Uterus (tissue), 3 donors: ENCODE measurements at regions not wholly inside any gene's neighbourhood (a gene's known extent, or its start where the extent isn't known, plus 50 kb on each side); places are given as distances from the start of the nearest gene placed in this dataset.

ENCODE experiments used
- DNase-seq, 2 donors: peaks; one replicate each; pipeline ENCODE4 v3.0.0-alpha.2; 2019 to 2020
- H3K27ac ChIP-seq, 2 donors: fragments of 200-600 bp; sonication (generic); 1 replicate in 1 of 2; 2 replicates in 1 of 2; pipeline ENCODE4 v1.5.1; 2016 to 2018
- H3K27me3 ChIP-seq, 2 donors: fragments of 200-600 bp; sonication (generic); one replicate each; pipeline ENCODE4 v1.5.1; 2018 to 2019; ENCODE audit warnings: control low read depth in 1 of 2
- H3K36me3 ChIP-seq, 2 donors: fragments of 200-600 bp; sonication (generic); one replicate each; pipeline ENCODE4 v1.5.1; 2019; ENCODE audit warnings: control low read depth in 1 of 2
- H3K4me1 ChIP-seq, 2 donors: fragments of 200-600 bp; sonication (generic); one replicate each; pipeline ENCODE4 v1.5.1; 2018 to 2019; ENCODE audit warnings: control low read depth in 1 of 2
- H3K4me3 ChIP-seq, 2 donors: fragments of 200-600 bp; sonication (generic); 1 replicate in 1 of 2; 2 replicates in 1 of 2; pipeline ENCODE4 v1.5.1; 2018 to 2019; ENCODE audit warnings: mild to moderate bottlenecking in 1 of 2
- H3K9me3 ChIP-seq, 2 donors: fragments of 200-600 bp; sonication (generic); one replicate each; pipeline ENCODE4 v1.5.1; 2019; ENCODE audit warnings: control low read depth in 1 of 2
- POLR2A ChIP-seq, 2 donors: fragments of 450-650 bp; IDR thresholded peaks; one replicate each; pipeline ENCODE4 v1.6.1; 2016; ENCODE audit warnings: antibody characterized with exemption in 2 of 2, mild to moderate bottlenecking in 1 of 2, moderate library complexity in 1 of 2
- intact Hi-C: fragments of 100-400 bp; cut with DNase I; formaldehyde crosslinking; loops from one replicate; pipeline ENCODE4 v1.15.1; 2023; ENCODE audit warnings: low total_unique reads
- TF ChIP-seq, protein P1 (sequence below), 4 experiments: fragments of 200-600 bp in 2 of 4; fragments of 450-650 bp in 2 of 4; sonication (generic) in 2 of 4; IDR thresholded peaks; one replicate each; pipeline ENCODE4 v1.5.1; 2016 to 2019; ENCODE audit warnings: antibody characterized with exemption in 4 of 4, mild to moderate bottlenecking in 2 of 4, moderate library complexity in 1 of 4
- donor health status: DM: yes; HTN: yes; CAD: no.

DNA sequence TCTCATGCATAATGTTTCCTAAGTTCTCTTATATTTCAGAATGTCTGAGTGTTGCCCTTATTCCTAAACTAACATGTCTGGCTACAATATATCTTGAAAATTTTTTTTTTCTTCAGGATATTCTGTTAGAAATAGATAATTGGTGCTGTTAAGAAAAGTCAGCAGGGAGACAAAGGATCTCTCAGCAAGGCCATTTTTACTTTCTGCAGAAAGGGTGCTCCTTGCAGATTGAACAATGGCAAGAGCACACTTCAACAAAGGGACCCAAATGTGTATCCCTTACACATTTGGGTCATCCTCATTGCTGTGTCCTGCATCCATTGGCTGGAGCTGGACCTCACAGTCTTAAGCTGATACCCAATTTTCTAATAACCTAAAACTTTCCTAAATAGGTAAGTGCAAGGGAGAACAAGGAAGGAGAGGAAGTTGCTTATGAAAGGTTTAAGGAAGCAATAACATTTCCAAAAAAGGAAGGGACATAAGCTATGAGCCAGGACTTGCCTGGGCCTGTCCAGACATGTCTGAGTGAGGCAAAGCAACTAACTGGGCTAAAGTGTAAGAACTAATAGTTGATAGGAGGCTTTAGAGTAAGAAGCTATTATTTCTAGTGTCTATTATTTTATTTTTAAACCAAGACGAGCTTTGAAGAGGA lies 429.6 kb downstream of the BCKDHB start:
- Histone ChIP-seq H3K27ac (no peak overlapping the region), H3K27me3 (no peaks in the 10 kb centered on the region), H3K4me3 (no peak overlapping the region), H3K9me3 (peaks cover 0 to 8% of the 10 kb centered on the region in 2 donors), H3K36me3 (no peaks in the 10 kb centered on the region), H3K4me1 (no peaks in the 10 kb centered on the region)
- no peak for DNase-seq
- intact Hi-C loops, result no loop called here
- no peak for TF ChIP-seq POLR2A (IDR thresholded peaks at IDR 0.05)
- TF ChIP-seq, protein P1, sequence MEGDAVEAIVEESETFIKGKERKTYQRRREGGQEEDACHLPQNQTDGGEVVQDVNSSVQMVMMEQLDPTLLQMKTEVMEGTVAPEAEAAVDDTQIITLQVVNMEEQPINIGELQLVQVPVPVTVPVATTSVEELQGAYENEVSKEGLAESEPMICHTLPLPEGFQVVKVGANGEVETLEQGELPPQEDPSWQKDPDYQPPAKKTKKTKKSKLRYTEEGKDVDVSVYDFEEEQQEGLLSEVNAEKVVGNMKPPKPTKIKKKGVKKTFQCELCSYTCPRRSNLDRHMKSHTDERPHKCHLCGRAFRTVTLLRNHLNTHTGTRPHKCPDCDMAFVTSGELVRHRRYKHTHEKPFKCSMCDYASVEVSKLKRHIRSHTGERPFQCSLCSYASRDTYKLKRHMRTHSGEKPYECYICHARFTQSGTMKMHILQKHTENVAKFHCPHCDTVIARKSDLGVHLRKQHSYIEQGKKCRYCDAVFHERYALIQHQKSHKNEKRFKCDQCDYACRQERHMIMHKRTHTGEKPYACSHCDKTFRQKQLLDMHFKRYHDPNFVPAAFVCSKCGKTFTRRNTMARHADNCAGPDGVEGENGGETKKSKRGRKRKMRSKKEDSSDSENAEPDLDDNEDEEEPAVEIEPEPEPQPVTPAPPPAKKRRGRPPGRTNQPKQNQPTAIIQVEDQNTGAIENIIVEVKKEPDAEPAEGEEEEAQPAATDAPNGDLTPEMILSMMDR (IDR thresholded peaks at IDR 0.05), result no peak

DNA sequence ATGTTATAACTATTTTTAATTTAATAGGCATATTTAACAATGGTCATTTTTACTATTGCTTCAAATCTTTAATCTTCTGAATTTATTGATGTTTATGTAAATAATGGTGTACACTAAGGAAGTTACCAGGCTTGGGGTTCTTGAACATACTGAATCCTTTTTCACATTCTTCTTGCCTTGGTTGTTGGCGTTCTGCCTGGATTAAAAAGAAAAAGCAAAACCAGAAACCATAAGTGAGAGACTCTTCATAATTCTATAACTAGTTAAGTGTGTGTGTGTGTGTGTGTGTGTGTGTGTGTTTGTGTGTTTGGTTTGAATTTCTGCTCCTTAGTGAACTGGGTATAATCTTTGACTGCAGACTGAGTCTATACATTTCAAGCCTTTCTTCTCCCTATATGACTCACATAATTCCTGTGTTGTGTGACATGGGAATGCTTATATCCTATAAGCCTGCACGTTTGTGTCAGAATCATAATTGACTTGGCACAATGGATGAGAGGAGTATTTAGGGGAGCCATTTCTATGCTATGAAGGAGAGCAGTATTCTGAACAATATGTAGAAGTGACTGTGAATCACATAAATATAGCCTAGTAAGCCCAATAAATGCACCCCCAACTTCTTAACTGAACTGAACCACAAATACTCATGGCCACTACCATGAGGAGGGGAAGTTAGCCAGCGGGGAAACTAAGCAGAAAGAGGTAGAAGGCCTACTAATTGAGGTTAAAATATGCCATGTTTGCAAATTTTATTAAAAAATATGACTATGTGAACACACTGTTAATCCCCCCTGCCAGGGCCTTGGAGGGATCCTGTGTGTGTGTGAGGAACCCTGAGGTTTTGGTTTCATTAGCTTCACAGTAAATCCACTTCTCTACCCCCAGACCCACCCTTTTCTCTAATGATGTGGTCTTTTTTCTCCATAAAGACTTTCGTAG lies 425.5 kb downstream of the BCKDHB start:
- Histone ChIP-seq H3K36me3 (no peaks in the 10 kb centered on the region), H3K27ac (no peak overlapping the region), H3K9me3 (peaks cover 0 to 8% of the 10 kb centered on the region in 2 donors), H3K4me1 (no peaks in the 10 kb centered on the region), H3K27me3 (no peaks in the 10 kb centered on the region), H3K4me3 (no peak overlapping the region)
- intact Hi-C loops, result no loop called here
- TF ChIP-seq, protein P1 (IDR thresholded peaks at IDR 0.05), result no peak
- no peak for TF ChIP-seq POLR2A (IDR thresholded peaks at IDR 0.05)
- DNase-seq, result no peak

DNA sequence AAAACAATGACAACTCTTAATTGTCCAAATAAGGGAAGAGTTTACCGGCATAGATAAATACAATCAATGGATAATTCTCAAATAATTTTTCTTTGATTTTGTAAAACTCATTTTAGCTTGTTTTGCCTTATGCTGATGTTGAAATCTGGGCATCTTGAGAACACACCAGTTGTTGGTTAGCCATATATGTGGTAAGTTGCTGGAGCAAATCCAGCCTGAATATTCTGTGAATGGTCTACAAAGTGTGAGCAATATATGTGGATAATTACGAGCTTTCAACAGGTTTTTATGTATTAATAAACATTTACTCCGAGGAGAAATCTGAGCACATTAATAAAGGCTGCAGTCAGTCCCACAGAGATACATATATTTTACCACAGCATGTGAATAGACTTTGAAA lies 423.6 kb downstream of the BCKDHB start:
- H3K4me3 ChIP-seq, result no peak overlapping the region
- TF ChIP-seq, protein P1 (IDR thresholded peaks at IDR 0.05), result no peak
- TF ChIP-seq POLR2A (IDR thresholded peaks at IDR 0.05), result no peak
- intact Hi-C loops, result no loop called here

DNA sequence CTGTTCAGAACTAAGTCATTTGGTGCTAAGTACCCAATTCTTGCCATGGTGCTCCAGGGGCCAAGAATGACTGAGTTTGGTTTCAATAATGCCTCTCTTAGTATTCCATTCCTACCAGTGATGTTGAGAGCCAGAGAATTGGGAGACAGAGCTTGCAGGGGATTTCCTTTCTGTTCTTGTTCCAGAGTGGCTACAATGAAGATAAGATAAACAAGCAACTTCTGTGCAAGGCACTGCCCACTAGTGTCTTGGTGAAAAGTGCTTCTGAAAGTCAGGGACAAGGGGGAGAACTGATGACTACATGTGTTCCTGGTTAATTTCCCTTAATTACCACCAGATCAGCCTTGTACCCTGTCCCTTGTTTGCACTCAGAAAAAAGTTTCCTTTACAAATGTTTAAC lies 421.6 kb downstream of the BCKDHB start:
- TF ChIP-seq, protein P1 (IDR thresholded peaks at IDR 0.05), result no peak
- TF ChIP-seq POLR2A (IDR thresholded peaks at IDR 0.05), result no peak

More for the DNA sequence above, 423.6 kb downstream of the BCKDHB start:
- no peaks in the 10 kb centered on the region for H3K4me1 ChIP-seq
- no peak for DNase-seq
- no peaks in the 10 kb centered on the region for H3K9me3 ChIP-seq
- H3K27me3 ChIP-seq, result no peaks in the 10 kb centered on the region
- H3K36me3 ChIP-seq, result no peaks in the 10 kb centered on the region
- H3K27ac ChIP-seq, result no peak overlapping the region

DNA sequence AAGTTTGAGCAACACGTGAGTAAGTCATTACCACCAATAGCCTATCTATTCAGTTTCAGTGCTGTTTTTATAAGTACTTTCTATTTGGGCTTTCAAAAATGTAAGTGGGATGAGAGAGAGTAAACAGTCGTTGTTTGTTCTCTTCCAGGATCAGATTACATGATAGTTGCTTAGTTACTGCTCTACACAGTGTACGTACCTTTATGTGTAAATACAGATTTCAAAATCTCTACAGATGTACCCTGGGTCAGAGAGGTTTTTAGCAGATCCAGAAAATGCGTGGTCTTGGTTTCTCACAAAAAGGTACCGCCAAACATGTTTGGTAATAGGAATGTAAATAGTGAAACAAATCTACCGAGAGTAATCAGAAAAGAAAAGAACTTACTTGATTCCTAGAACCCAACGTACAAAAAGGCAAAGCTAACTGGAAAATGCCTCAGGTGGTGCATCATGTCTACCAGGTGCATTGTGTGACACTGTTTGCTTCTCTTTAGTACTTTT lies 421.1 kb downstream of the BCKDHB start:
- intact Hi-C loops, result no loop called here
- no peak for TF ChIP-seq POLR2A (IDR thresholded peaks at IDR 0.05)
- TF ChIP-seq, protein P1 (IDR thresholded peaks at IDR 0.05), result no peak
- H3K27ac ChIP-seq, result no peak overlapping the region

More for the DNA sequence above, 421.6 kb downstream of the BCKDHB start:
- intact Hi-C loops, result no loop called here
- H3K9me3 ChIP-seq, result no peaks in the 10 kb centered on the region
- H3K27me3 ChIP-seq, result no peaks in the 10 kb centered on the region
- H3K36me3 ChIP-seq, result no peaks in the 10 kb centered on the region
- DNase-seq, result no peak
- no peak overlapping the region for H3K4me3 ChIP-seq
- no peak overlapping the region for H3K27ac ChIP-seq
- no peaks in the 10 kb centered on the region for H3K4me1 ChIP-seq

More for the DNA sequence above, 421.1 kb downstream of the BCKDHB start:
- H3K27me3 ChIP-seq, result no peaks in the 10 kb centered on the region
- H3K4me3 ChIP-seq, result no peak overlapping the region
- DNase-seq, result no peak
- H3K9me3 ChIP-seq, result no peaks in the 10 kb centered on the region
- no peaks in the 10 kb centered on the region for H3K4me1 ChIP-seq
- H3K36me3 ChIP-seq, result no peaks in the 10 kb centered on the region
